ENCODE measurements at regions not wholly inside any gene's neighbourhood (a gene's known extent, or its start where the extent isn't known, plus 50 kb on each side); places are given as distances from the start of the nearest gene placed in this dataset.

DNA sequence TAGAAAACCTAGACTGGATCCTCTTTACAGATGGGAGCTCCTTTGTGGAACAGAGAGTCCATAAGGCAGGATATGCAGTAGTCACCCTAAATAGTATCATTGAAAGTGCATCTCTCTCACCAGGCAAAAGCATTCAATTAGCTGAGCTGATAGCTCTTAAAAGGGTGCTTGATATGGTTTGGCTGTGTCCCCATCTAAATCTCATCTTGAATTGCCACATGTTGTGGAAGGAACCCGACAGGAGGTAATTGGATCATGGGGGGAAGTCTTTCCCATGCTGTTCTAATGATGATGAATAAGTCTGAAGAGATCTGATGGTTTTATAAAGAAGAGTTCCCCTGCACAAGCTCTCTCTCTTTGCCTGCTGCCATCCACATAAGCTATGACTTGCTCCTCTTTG is 96.2 kb upstream of the RMP24 start:
- Mint-ChIP-seq H3K36me3 (ENCODE audit: low read depth) (no peaks in the 10 kb centered on the region), H3K4me3 (no peak overlapping the region), H3K9me3 (no peaks in the 10 kb centered on the region), H3K27me3 (peaks cover 19% of the 10 kb centered on the region), H3K27ac (no peak overlapping the region), H3K4me1 (ENCODE audit: low read depth) (no peaks in the 10 kb centered on the region)
- TF ChIP-seq, protein P1, sequence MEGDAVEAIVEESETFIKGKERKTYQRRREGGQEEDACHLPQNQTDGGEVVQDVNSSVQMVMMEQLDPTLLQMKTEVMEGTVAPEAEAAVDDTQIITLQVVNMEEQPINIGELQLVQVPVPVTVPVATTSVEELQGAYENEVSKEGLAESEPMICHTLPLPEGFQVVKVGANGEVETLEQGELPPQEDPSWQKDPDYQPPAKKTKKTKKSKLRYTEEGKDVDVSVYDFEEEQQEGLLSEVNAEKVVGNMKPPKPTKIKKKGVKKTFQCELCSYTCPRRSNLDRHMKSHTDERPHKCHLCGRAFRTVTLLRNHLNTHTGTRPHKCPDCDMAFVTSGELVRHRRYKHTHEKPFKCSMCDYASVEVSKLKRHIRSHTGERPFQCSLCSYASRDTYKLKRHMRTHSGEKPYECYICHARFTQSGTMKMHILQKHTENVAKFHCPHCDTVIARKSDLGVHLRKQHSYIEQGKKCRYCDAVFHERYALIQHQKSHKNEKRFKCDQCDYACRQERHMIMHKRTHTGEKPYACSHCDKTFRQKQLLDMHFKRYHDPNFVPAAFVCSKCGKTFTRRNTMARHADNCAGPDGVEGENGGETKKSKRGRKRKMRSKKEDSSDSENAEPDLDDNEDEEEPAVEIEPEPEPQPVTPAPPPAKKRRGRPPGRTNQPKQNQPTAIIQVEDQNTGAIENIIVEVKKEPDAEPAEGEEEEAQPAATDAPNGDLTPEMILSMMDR (IDR thresholded peaks at IDR 0.05): no peak
- Histone ChIP-seq H3K4me3 (ENCODE audit: low read length) (no peak overlapping the region), H3K27me3 (ENCODE audit: control insufficient read depth in 1 of 2, insufficient read depth in 2 of 2, low read length in 2 of 2) (peaks cover 0 to 4% of the 10 kb centered on the region in 2 experiments), H3K9me3 (ENCODE audit: control insufficient read depth in 1 of 2, insufficient read depth in 1 of 2, low read length in 2 of 2) (peaks cover 3 to 6% of the 10 kb centered on the region in 2 experiments), H3K27ac (ENCODE audit: low read depth in 1 of 2, low read length in 2 of 2) (no peak overlapping the region), H3K36me3 (ENCODE audit: insufficient read depth, low read length) (no peaks in the 10 kb centered on the region), H3K4me1 (ENCODE audit: insufficient read depth, low read length) (no peaks in the 10 kb centered on the region)
- ChIA-PET CTCF (no interaction called here), POLR2A (no interaction called here)
- DNase-seq: no peak
- intact Hi-C loops (cut with DNase I, micrococcal nuclease): no loop called here
- no peak for ATAC-seq (ENCODE audit: poor library complexity)

DNA sequence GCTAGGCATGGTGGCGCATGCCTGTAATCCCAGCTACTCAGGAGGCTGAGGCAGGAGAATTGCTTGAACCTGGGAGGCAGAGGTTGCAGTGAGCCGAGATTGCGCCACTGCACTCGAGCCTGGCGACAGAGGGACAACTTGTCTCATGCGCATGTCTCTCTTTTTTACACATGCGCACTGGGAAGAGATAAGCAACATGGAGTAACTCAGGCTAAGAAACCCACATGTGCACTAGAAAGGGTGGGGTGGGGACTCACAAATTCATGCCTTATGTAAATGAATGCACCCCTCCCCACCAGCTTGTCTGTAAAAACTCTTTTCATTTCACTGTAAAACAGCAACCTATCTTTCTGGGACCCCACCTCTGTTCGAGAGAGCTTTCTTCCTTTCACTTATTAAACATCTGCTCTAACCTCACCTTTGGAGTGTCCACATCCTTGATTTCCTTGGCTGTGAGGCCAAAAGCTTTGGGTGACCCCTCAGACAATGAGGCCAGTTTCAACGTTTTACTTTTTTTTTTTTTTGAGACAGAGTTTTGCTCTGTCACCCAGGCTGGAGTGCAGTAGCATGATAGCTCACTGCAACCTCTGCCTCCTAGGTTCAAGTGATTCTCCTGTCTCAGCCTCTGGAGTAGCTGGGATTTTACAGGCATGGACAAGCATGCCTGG is 91.6 kb upstream of the RMP24 start:
- ChIA-PET CTCF (interaction anchor here (0.8 kb wide), 1 partner anchor 328 kb away, joined by 5 read pairs; no protein-coding TSS in a partner anchor), POLR2A (no interaction called here)
- no peak overlapping the region for H3K4me3 Mint-ChIP-seq
- H3K4me1 Mint-ChIP-seq (ENCODE audit: low read depth): no peaks in the 10 kb centered on the region
- ATAC-seq (ENCODE audit: poor library complexity) (no peak), DNase-seq (no peak)
- Histone ChIP-seq H3K9me3 (ENCODE audit: control insufficient read depth in 1 of 2, insufficient read depth in 1 of 2, low read length in 2 of 2) (no peaks in the 10 kb centered on the region), H3K27ac (ENCODE audit: low read depth in 1 of 2, low read length in 2 of 2) (no peak overlapping the region), H3K4me1 (ENCODE audit: insufficient read depth, low read length) (no peaks in the 10 kb centered on the region), H3K27me3 (ENCODE audit: control insufficient read depth in 1 of 2, insufficient read depth in 2 of 2, low read length in 2 of 2) (peaks cover 2 to 4% of the 10 kb centered on the region in 2 experiments), H3K4me3 (ENCODE audit: low read length) (no peak overlapping the region), H3K36me3 (ENCODE audit: insufficient read depth, low read length) (no peaks in the 10 kb centered on the region)
- intact Hi-C loops (cut with DNase I, micrococcal nuclease): no loop called here
- peaks cover 16% of the 10 kb centered on the region for H3K27me3 Mint-ChIP-seq
- no peaks in the 10 kb centered on the region for H3K9me3 Mint-ChIP-seq
- TF ChIP-seq, protein P1 (IDR thresholded peaks at IDR 0.05): no peak
- no peak overlapping the region for H3K27ac Mint-ChIP-seq
- no peaks in the 10 kb centered on the region for H3K36me3 Mint-ChIP-seq (ENCODE audit: low read depth)

DNA sequence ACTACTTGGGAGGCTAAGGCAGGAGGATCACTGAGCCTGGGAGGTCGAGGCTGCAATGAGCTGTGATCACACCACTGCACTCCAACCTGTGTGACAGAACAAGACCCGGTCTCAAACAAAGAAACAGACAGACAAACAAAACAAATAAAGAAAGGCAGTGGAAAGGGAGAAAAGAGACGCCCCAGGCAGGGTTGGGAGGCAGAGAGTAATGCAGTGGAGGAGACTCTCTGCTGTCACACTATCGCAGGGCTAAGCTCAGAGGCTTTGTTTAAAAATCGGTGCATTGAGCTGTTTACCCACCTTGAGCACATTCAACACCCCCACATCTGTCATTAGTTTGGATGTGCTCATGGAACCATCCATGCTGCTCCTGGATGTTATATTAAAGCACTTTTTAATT is 84.2 kb upstream of the RMP24 start:
- TF ChIP-seq, protein P1 (IDR thresholded peaks at IDR 0.05): no peak
- ATAC-seq (ENCODE audit: poor library complexity) (no peak), DNase-seq (no peak)
- intact Hi-C loops (cut with DNase I, micrococcal nuclease): no loop called here
- no peak overlapping the region for H3K4me3 Mint-ChIP-seq
- Histone ChIP-seq H3K9me3 (ENCODE audit: control insufficient read depth in 1 of 2, insufficient read depth in 1 of 2, low read length in 2 of 2) (peaks cover 0 to 5% of the 10 kb centered on the region in 2 experiments), H3K27ac (ENCODE audit: low read depth in 1 of 2, low read length in 2 of 2) (no peak overlapping the region), H3K4me3 (ENCODE audit: low read length) (no peak overlapping the region), H3K4me1 (ENCODE audit: insufficient read depth, low read length) (no peaks in the 10 kb centered on the region), H3K27me3 (ENCODE audit: control insufficient read depth in 1 of 2, insufficient read depth in 2 of 2, low read length in 2 of 2) (peaks cover 3% of the 10 kb centered on the region in 2 experiments), H3K36me3 (ENCODE audit: insufficient read depth, low read length) (no peaks in the 10 kb centered on the region)
- no peak overlapping the region for H3K27ac Mint-ChIP-seq
- no peaks in the 10 kb centered on the region for H3K36me3 Mint-ChIP-seq (ENCODE audit: low read depth)
- ChIA-PET POLR2A (no interaction called here), CTCF (no interaction called here)
- H3K9me3 Mint-ChIP-seq: peaks cover 13% of the 10 kb centered on the region
- no peaks in the 10 kb centered on the region for H3K4me1 Mint-ChIP-seq (ENCODE audit: low read depth)
- H3K27me3 Mint-ChIP-seq: peaks cover 48% of the 10 kb centered on the region

Data from CD4-positive, alpha-beta T cell (primary cell).